Esophagus (tissue), 2 donors: ENCODE measurements at regions not wholly inside any gene's neighbourhood (a gene's known extent, or its start where the extent isn't known, plus 50 kb on each side); places are given as distances from the start of the nearest gene placed in this dataset.
"Not testable (repeated sequence)": the region's sequence is repeated elsewhere in the genome, so short reads cannot be mapped to it uniquely, and the experiment has no call there.

Source experiments
- H3K27ac ChIP-seq, 2 donors: one replicate each; pipeline ENCODE4 v1.5.1; 2013; ENCODE audit warnings: low read depth in 2 of 2, mild to moderate bottlenecking in 2 of 2, inconsistent platforms in 1 of 2, low read length in 1 of 2, moderate library complexity in 1 of 2
- H3K27me3 ChIP-seq, 2 donors: one replicate each; pipeline ENCODE4 v1.6.1; 2013; ENCODE audit warnings: low read length in 2 of 2, control low read depth in 1 of 2, mild to moderate bottlenecking in 1 of 2; ENCODE audit not compliant: insufficient read depth in 2 of 2, control insufficient read depth in 1 of 2
- H3K36me3 ChIP-seq, 2 donors: one replicate each; pipeline ENCODE4 v1.6.1; 2013; ENCODE audit warnings: low read length in 1 of 2; ENCODE audit not compliant: control insufficient read depth in 2 of 2, insufficient read depth in 2 of 2
- H3K4me1 ChIP-seq, 2 donors: one replicate each; pipeline ENCODE4 v1.6.1; 2013; ENCODE audit warnings: low read length in 1 of 2; ENCODE audit not compliant: control insufficient read depth in 2 of 2, insufficient read depth in 2 of 2
- H3K4me3 ChIP-seq, 2 donors: one replicate each; pipeline ENCODE4 v1.5.1; 2013; ENCODE audit warnings: low read length in 2 of 2, mild to moderate bottlenecking in 2 of 2, low read depth in 1 of 2, moderate library complexity in 1 of 2
- H3K9me3 ChIP-seq, 2 donors: one replicate each; pipeline ENCODE4 v1.6.1; 2013; ENCODE audit warnings: mild to moderate bottlenecking in 2 of 2, low read depth in 1 of 2, low read length in 1 of 2, moderate library complexity in 1 of 2; ENCODE audit not compliant: control insufficient read depth in 2 of 2, insufficient read depth in 1 of 2
- whole genome bisulfite sequencing, 2 donors: extraction: QIAGEN DNeasy Blood & Tissue Kit; methylation state at CpG; one replicate each; pipeline ENCODE4 v1.1.7; 2013; 5-methylcytosine and 5-hydroxymethylcytosine counted together
- donor health status: healthy with polysubstance abuse.
- donor health status: Bipolar disorder and iron deficiency.

GRCh38 chr3:71944482-71945065 lies 159.6 kb upstream of the PROK2 start:
- Histone ChIP-seq H3K4me1 (no peaks in the 10 kb centered on the region), H3K27ac (no peak overlapping the region), H3K4me3 (no peak overlapping the region), H3K27me3 (no peaks in the 10 kb centered on the region), H3K9me3 (peaks cover 0 to 4% of the 10 kb centered on the region in 2 donors), H3K36me3 (no peaks in the 10 kb centered on the region)
- 62 to 67% methylated on average over 5 of the region's 5 CpGs for WGBS, 2 donors

GRCh38 chr3:71942432-71943187 lies 157.7 kb upstream of the PROK2 start:
- H3K36me3 ChIP-seq: no peaks in the 10 kb centered on the region
- no peak overlapping the region for H3K4me3 ChIP-seq
- 76 to 90% methylated on average over 9 of the region's 9 CpGs for WGBS, 2 donors
- H3K4me1 ChIP-seq: no peaks in the 10 kb centered on the region
- H3K27ac ChIP-seq: no peak overlapping the region
- H3K9me3 ChIP-seq: peaks cover 0 to 5% of the 10 kb centered on the region in 2 donors
- H3K27me3 ChIP-seq: no peaks in the 10 kb centered on the region

GRCh38 chr3:71940486-71940885 lies 155.5 kb upstream of the PROK2 start:
- H3K9me3 ChIP-seq: peaks cover 0 to 5% of the 10 kb centered on the region in 2 donors
- H3K4me3 ChIP-seq: no peak overlapping the region
- H3K36me3 ChIP-seq: no peaks in the 10 kb centered on the region
- H3K4me1 ChIP-seq: no peaks in the 10 kb centered on the region
- 76 to 86% methylated on average over 1 of the region's 1 CpG for WGBS, 2 donors
- no peaks in the 10 kb centered on the region for H3K27me3 ChIP-seq
- no peak overlapping the region for H3K27ac ChIP-seq

GRCh38 chr3:71938081-71938480 lies 153.1 kb upstream of the PROK2 start:
- not testable (repeated sequence) for H3K9me3 ChIP-seq, H3K27ac ChIP-seq, H3K4me3 ChIP-seq, H3K36me3 ChIP-seq, H3K4me1 ChIP-seq, H3K27me3 ChIP-seq
- 72 to 80% methylated on average over 3 of the region's 3 CpGs for WGBS, 2 donors

GRCh38 chr3:71936681-71937080 lies 151.7 kb upstream of the PROK2 start:
- Histone ChIP-seq H3K4me3 (no peak overlapping the region), H3K9me3 (peaks cover 0 to 2% of the 10 kb centered on the region in 2 donors), H3K27ac (no peak overlapping the region), H3K27me3 (no peaks in the 10 kb centered on the region), H3K4me1 (no peaks in the 10 kb centered on the region), H3K36me3 (no peaks in the 10 kb centered on the region)
- 89 to 93% methylated on average over 8 of the region's 8 CpGs for WGBS, 2 donors

- 86 to 88% methylated on average over 11 of the region's 11 CpGs for WGBS, 2 donors
- no peaks in the 10 kb centered on the region for H3K27me3 ChIP-seq
- H3K4me1 ChIP-seq: no peaks in the 10 kb centered on the region
- H3K36me3 ChIP-seq: no peaks in the 10 kb centered on the region
- H3K9me3 ChIP-seq: peaks cover 0 to 2% of the 10 kb centered on the region in 2 donors
- no peak overlapping the region for H3K27ac ChIP-seq
- H3K4me3 ChIP-seq: no peak overlapping the region
Observed at GRCh38 chr3:71934520-71935270, 149.7 kb upstream of the PROK2 start.

GRCh38 chr3:71931922-71932321 lies 147.0 kb upstream of the PROK2 start:
- Histone ChIP-seq H3K4me3 (no peak overlapping the region), H3K36me3 (no peaks in the 10 kb centered on the region), H3K27me3 (no peaks in the 10 kb centered on the region), H3K27ac (no peak overlapping the region), H3K9me3 (no peaks in the 10 kb centered on the region), H3K4me1 (no peaks in the 10 kb centered on the region)
- 56 to 59% methylated on average over 5 of the region's 5 CpGs for WGBS, 2 donors

- H3K36me3 ChIP-seq: no peaks in the 10 kb centered on the region
- no peaks in the 10 kb centered on the region for H3K27me3 ChIP-seq
- 65 to 73% methylated on average over 10 of the region's 10 CpGs for WGBS, 2 donors
- H3K9me3 ChIP-seq: no peaks in the 10 kb centered on the region
- no peak overlapping the region for H3K27ac ChIP-seq
- peaks cover 0 to 2% of the 10 kb centered on the region in 2 donors for H3K4me1 ChIP-seq
- no peak overlapping the region for H3K4me3 ChIP-seq
Observed at GRCh38 chr3:71930056-71930991, 145.4 kb upstream of the PROK2 start.

GRCh38 chr3:71928212-71928611 lies 143.3 kb upstream of the PROK2 start:
- WGBS, 2 donors: 61 to 68% methylated on average over 2 of the region's 2 CpGs
- Histone ChIP-seq H3K4me3 (no peak overlapping the region), H3K27ac (no peak overlapping the region), H3K36me3 (no peaks in the 10 kb centered on the region), H3K9me3 (no peaks in the 10 kb centered on the region), H3K4me1 (peaks cover 0 to 2% of the 10 kb centered on the region in 2 donors), H3K27me3 (no peaks in the 10 kb centered on the region)
